ENCODE measurements at regions not wholly inside any gene's neighbourhood (a gene's known extent, or its start where the extent isn't known, plus 50 kb on each side); places are given as distances from the start of the nearest gene placed in this dataset.

GRCh38 chr7:26546508-26547053, 254.9 kb downstream of the SNX10 start:
- TF ChIP-seq TAF1 (conservative IDR thresholded peaks at IDR 0.05) (no peak), CTCF (IDR thresholded peaks at IDR 0.05; ENCODE audit: low read depth, low read length, missing input control) (no peak), JUND (IDR thresholded peaks at IDR 0.05) (no peak), REST (IDR thresholded peaks at IDR 0.05) (no peak), MAX (IDR thresholded peaks at IDR 0.05) (no peak), GABPA (IDR thresholded peaks at IDR 0.05 in 1 of 2, conservative IDR thresholded peaks at IDR 0.05 in 1 of 2) (no peak), YY1 (IDR thresholded peaks at IDR 0.05) (no peak), ATF3 (IDR thresholded peaks at IDR 0.05) (no peak), ZBTB33 (IDR thresholded peaks at IDR 0.05) (no peak), HNF4G (IDR thresholded peaks at IDR 0.05) (no peak)
